GM12875 (cell line): ENCODE measurements at regions not wholly inside any gene's neighbourhood (a gene's known extent, or its start where the extent isn't known, plus 50 kb on each side); places are given as distances from the start of the nearest gene placed in this dataset.

Experiments
- H3K4me3 ChIP-seq: one replicate; pipeline ENCODE4 v1.5.1; 2011; ENCODE audit warnings: low read depth, low read length, control low read depth
- TF ChIP-seq, protein P1 (sequence below): IDR thresholded peaks from 2 replicates; pipeline ENCODE4 v1.5.1; 2011; ENCODE audit warnings: low read depth, mild to moderate bottlenecking, control low read depth, inconsistent platforms, low read length, moderate library complexity, borderline replicate concordance; ENCODE audit not compliant: insufficient read depth

DNA sequence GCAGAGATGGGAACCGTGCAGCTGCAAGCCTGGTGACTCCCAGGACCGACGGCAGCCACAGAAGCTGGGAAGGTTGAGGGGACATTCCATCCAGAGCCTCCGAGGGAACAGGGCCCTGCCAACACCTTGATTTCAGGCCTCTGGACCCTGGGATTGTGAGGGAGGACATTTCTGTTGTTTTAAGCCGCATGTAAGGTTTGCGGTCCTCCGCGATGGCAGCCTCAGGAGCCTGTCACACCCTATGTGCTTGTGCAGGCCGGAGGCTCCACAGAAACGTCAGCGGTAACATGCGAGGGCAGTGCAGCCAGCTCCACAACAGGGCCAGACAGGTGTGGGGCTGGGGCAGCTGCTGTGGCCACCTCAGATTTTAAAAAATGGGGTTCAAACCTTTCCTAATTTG, 144.7 kb upstream of the SHH start:
- TF ChIP-seq, protein P1, sequence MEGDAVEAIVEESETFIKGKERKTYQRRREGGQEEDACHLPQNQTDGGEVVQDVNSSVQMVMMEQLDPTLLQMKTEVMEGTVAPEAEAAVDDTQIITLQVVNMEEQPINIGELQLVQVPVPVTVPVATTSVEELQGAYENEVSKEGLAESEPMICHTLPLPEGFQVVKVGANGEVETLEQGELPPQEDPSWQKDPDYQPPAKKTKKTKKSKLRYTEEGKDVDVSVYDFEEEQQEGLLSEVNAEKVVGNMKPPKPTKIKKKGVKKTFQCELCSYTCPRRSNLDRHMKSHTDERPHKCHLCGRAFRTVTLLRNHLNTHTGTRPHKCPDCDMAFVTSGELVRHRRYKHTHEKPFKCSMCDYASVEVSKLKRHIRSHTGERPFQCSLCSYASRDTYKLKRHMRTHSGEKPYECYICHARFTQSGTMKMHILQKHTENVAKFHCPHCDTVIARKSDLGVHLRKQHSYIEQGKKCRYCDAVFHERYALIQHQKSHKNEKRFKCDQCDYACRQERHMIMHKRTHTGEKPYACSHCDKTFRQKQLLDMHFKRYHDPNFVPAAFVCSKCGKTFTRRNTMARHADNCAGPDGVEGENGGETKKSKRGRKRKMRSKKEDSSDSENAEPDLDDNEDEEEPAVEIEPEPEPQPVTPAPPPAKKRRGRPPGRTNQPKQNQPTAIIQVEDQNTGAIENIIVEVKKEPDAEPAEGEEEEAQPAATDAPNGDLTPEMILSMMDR = no peak
- no peak overlapping the region for H3K4me3 ChIP-seq

GRCh38 chr7:155955367-155955635, 143.0 kb upstream of the SHH start:
- TF ChIP-seq, protein P1 = no peak
- no peak overlapping the region for H3K4me3 ChIP-seq

GRCh38 chr7:155954550-155955366, 142.5 kb upstream of the SHH start:
- TF ChIP-seq, protein P1 = no peak

GRCh38 chr7:155953781-155954549, 141.7 kb upstream of the SHH start:
- H3K4me3 ChIP-seq = no peak overlapping the region
- TF ChIP-seq, protein P1 = no peak

More at GRCh38 chr7:155954550-155955366, 142.5 kb upstream of the SHH start:
- H3K4me3 ChIP-seq = no peak overlapping the region

- TF ChIP-seq, protein P1 = no peak
- no peak overlapping the region for H3K4me3 ChIP-seq
Observed at GRCh38 chr7:155953501-155953778, 141.2 kb upstream of the SHH start.

DNA sequence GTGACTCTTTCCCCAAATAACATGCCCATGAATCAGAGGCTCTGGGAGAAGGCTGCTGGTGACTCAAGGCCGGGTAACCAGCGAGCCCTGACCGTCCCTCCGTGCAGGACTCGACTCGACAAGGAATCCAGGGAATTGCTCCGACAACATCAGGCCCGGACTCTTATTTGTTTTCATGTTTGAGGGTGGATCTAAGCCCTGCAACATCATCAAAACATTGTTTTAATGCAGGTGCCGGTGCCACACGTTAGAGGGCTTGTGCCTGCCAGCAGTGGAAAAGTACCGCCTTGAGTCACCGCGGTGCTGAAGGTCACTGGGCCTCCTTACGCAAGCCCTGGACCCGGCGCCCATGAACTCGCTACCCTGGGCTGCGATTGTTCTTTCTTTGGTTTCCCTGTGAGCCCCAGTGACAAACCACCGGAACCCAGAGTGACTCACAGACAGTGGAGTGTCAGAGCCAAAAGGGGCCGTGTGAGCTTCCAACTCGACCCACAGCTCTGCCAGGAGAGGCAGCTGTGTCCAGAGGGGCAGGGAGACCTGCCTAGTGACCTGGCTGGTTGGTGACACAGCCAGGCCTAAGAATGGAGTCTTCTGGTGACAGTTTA, 139.4 kb upstream of the SHH start:
- TF ChIP-seq, protein P1 = no peak
- H3K4me3 ChIP-seq = no peak overlapping the region

- H3K4me3 ChIP-seq = no peak overlapping the region
- TF ChIP-seq, protein P1 = no peak
Observed at GRCh38 chr7:155950898-155951553, 138.8 kb upstream of the SHH start.
